GM21515 (cell line): ENCODE measurements at regions not wholly inside any gene's neighbourhood (a gene's known extent, or its start where the extent isn't known, plus 50 kb on each side); places are given as distances from the start of the nearest gene placed in this dataset.

Source experiments
- ATAC-seq: cut with Tn5 transposase; IDR thresholded peaks from one replicate; pipeline ENCODE4 v1.9.1; 2021; ENCODE audit not compliant: unreplicated experiment

GRCh38 chr1:244339073-244339692 is 112.5 kb downstream of the ADSS2 start:
- no peak for ATAC-seq

- no peak for ATAC-seq
These were observed 111.9 kb downstream of the ADSS2 start for GRCh38 chr1:244339776-244340175.

GRCh38 chr1:244340396-244340795 is 111.3 kb downstream of the ADSS2 start:
- ATAC-seq: no peak

GRCh38 chr1:244341455-244342450 is 110.0 kb downstream of the ADSS2 start:
- no peak for ATAC-seq

GRCh38 chr1:244344001-244344400 is 107.7 kb downstream of the ADSS2 start:
- ATAC-seq: no peak

- no peak for ATAC-seq
These were observed 104.6 kb downstream of the ADSS2 start for GRCh38 chr1:244346972-244347618.

GRCh38 chr1:244347942-244348341 is 103.8 kb downstream of the ADSS2 start:
- no peak for ATAC-seq

- ATAC-seq: no peak
These were observed 102.6 kb downstream of the ADSS2 start for GRCh38 chr1:244349103-244349531.

- ATAC-seq: peak; percentile 15
These were observed 102.1 kb downstream of the ADSS2 start for GRCh38 chr1:244349581-244350001.

GRCh38 chr1:244350027-244350426 is 101.7 kb downstream of the ADSS2 start:
- ATAC-seq: peak; percentile 90

GRCh38 chr1:244352156-244352830 is 99.4 kb downstream of the ADSS2 start:
- ATAC-seq: no peak

- ATAC-seq: no peak
These were observed 98.1 kb downstream of the ADSS2 start for GRCh38 chr1:244353551-244354091.

- no peak for ATAC-seq
These were observed 96.9 kb downstream of the ADSS2 start for GRCh38 chr1:244354810-244355278.

GRCh38 chr1:244356376-244356775 is 95.3 kb downstream of the ADSS2 start:
- no peak for ATAC-seq
